ENCODE measurements at regions not wholly inside any gene's neighbourhood (a gene's known extent, or its start where the extent isn't known, plus 50 kb on each side); places are given as distances from the start of the nearest gene placed in this dataset.

- Histone ChIP-seq H3K9me3 (ENCODE audit: control insufficient read depth, low read length) (peaks cover 7% of the 10 kb centered on the region), H3K4me3 (ENCODE audit: low read length) (no peak overlapping the region), H3K27me3 (ENCODE audit: control insufficient read depth, insufficient read depth, low read length, poor library complexity, severe bottlenecking) (no peaks in the 10 kb centered on the region), H3K4me1 (ENCODE audit: control insufficient read depth, insufficient read depth, low read length) (no peaks in the 10 kb centered on the region), H3K27ac (ENCODE audit: low read depth, low read length) (no peak overlapping the region), H3K36me3 (ENCODE audit: control insufficient read depth, insufficient read depth, low read length) (no peaks in the 10 kb centered on the region), H3K9ac (ENCODE audit: extremely low read depth, low read length, poor library complexity, severe bottlenecking) (no peak overlapping the region)
- WGBS, 2 experiments (ENCODE audit: insufficient coverage in 1 of 2, insufficient read length in 1 of 2) = 78 to 86% methylated on average over 1 to 2 of the region's 2 CpGs
- H3K4me1 Mint-ChIP-seq = no peaks in the 10 kb centered on the region
- H3K27me3 Mint-ChIP-seq (ENCODE audit: insufficient read depth) = no peaks in the 10 kb centered on the region
- H3K9me3 Mint-ChIP-seq = peaks cover 20% of the 10 kb centered on the region
- H3K27ac Mint-ChIP-seq = no peak overlapping the region
- no peak for DNase-seq
- no peak overlapping the region for H3K4me3 Mint-ChIP-seq
- no peaks in the 10 kb centered on the region for H3K36me3 Mint-ChIP-seq (ENCODE audit: low read depth)
- no peak for TF ChIP-seq CTCF (conservative IDR thresholded peaks at IDR 0.05)
These were observed 60.1 kb upstream of the BNC2 start for GRCh38 chr9:16930578-16930977.

- no peaks in the 10 kb centered on the region for H3K27me3 ChIP-seq (ENCODE audit: control insufficient read depth, insufficient read depth, low read length, poor library complexity, severe bottlenecking)
- peaks cover 36% of the 10 kb centered on the region for H3K9me3 Mint-ChIP-seq
- 80 to 84% methylated on average over 4 to 5 of the region's 5 CpGs for WGBS, 2 experiments (ENCODE audit: insufficient coverage in 1 of 2, insufficient read length in 1 of 2)
- no peak overlapping the region for H3K27ac ChIP-seq (ENCODE audit: low read depth, low read length)
- peaks cover 9% of the 10 kb centered on the region for H3K9me3 ChIP-seq (ENCODE audit: control insufficient read depth, low read length)
- no peaks in the 10 kb centered on the region for H3K36me3 ChIP-seq (ENCODE audit: control insufficient read depth, insufficient read depth, low read length)
- peak; percentile 49 for DNase-seq
- no peak overlapping the region for H3K4me3 Mint-ChIP-seq
- peaks cover 8% of the 10 kb centered on the region for H3K27me3 Mint-ChIP-seq (ENCODE audit: insufficient read depth)
- TF ChIP-seq CTCF (conservative IDR thresholded peaks at IDR 0.05) = no peak
- H3K4me1 Mint-ChIP-seq = no peaks in the 10 kb centered on the region
- no peak overlapping the region for H3K9ac ChIP-seq (ENCODE audit: extremely low read depth, low read length, poor library complexity, severe bottlenecking)
- no peak overlapping the region for H3K4me3 ChIP-seq (ENCODE audit: low read length)
- no peaks in the 10 kb centered on the region for H3K4me1 ChIP-seq (ENCODE audit: control insufficient read depth, insufficient read depth, low read length)
- H3K36me3 Mint-ChIP-seq (ENCODE audit: low read depth) = peaks cover 2% of the 10 kb centered on the region
- H3K27ac Mint-ChIP-seq = no peak overlapping the region
These were observed 57.9 kb upstream of the BNC2 start for GRCh38 chr9:16928179-16928945.

- no peak overlapping the region for H3K4me3 ChIP-seq (ENCODE audit: low read length)
- no peak overlapping the region for H3K9ac ChIP-seq (ENCODE audit: extremely low read depth, low read length, poor library complexity, severe bottlenecking)
- H3K4me1 ChIP-seq (ENCODE audit: control insufficient read depth, insufficient read depth, low read length) = no peaks in the 10 kb centered on the region
- H3K27me3 ChIP-seq (ENCODE audit: control insufficient read depth, insufficient read depth, low read length, poor library complexity, severe bottlenecking) = no peaks in the 10 kb centered on the region
- 89% methylated on average over 1 of the region's 1 CpG; no CpG with 5 or more reads in 1 of the 2 experiments for WGBS, 2 experiments (ENCODE audit: insufficient coverage in 1 of 2, insufficient read length in 1 of 2)
- Mint-ChIP-seq H3K9me3 (peaks cover 38% of the 10 kb centered on the region), H3K27me3 (ENCODE audit: insufficient read depth) (peaks cover 25% of the 10 kb centered on the region), H3K4me1 (peaks cover 2% of the 10 kb centered on the region), H3K27ac (no peak overlapping the region), H3K4me3 (no peak overlapping the region), H3K36me3 (ENCODE audit: low read depth) (peaks cover 2% of the 10 kb centered on the region)
- H3K36me3 ChIP-seq (ENCODE audit: control insufficient read depth, insufficient read depth, low read length) = no peaks in the 10 kb centered on the region
- DNase-seq = no peak
- peaks cover 9% of the 10 kb centered on the region for H3K9me3 ChIP-seq (ENCODE audit: control insufficient read depth, low read length)
- no peak overlapping the region for H3K27ac ChIP-seq (ENCODE audit: low read depth, low read length)
- TF ChIP-seq CTCF (conservative IDR thresholded peaks at IDR 0.05) = no peak
These were observed 55.0 kb upstream of the BNC2 start for GRCh38 chr9:16925426-16925825.

All from endodermal cell (in vitro differentiated cells).